H9 (cell line): ENCODE measurements at regions not wholly inside any gene's neighbourhood (a gene's known extent, or its start where the extent isn't known, plus 50 kb on each side); places are given as distances from the start of the nearest gene placed in this dataset.

Experiments
- DNase-seq: peaks from one replicate; pipeline ENCODE4 v3.0.0-alpha.2; 2017
- H2AFZ ChIP-seq: one replicate; pipeline ENCODE4 v1.6.1; 2013; ENCODE audit warnings: mild to moderate bottlenecking, low read length, control low read depth, moderate library complexity
- H2AK5ac ChIP-seq: 2 replicates; pipeline ENCODE4 v1.6.1; 2013; ENCODE audit warnings: low read length, control low read depth, mixed read lengths; ENCODE audit not compliant: insufficient read length
- H2BK120ac ChIP-seq: one replicate; pipeline ENCODE4 v1.6.1; 2013; ENCODE audit warnings: low read depth, mild to moderate bottlenecking, low read length, control low read depth, inconsistent platforms; ENCODE audit not compliant: poor library complexity, severe bottlenecking
- H2BK12ac ChIP-seq: 2 replicates; pipeline ENCODE4 v1.6.1; 2013; ENCODE audit warnings: low read length, control low read depth, mixed read lengths, low read depth; ENCODE audit not compliant: insufficient read length
- H2BK15ac ChIP-seq: 2 replicates; pipeline ENCODE4 v1.6.1; 2013; ENCODE audit warnings: low read depth, low read length, control low read depth
- H2BK20ac ChIP-seq: one replicate; pipeline ENCODE4 v1.6.1; 2013; ENCODE audit warnings: low read depth, mild to moderate bottlenecking, low read length, control low read depth, inconsistent platforms; ENCODE audit not compliant: poor library complexity, severe bottlenecking
- H2BK5ac ChIP-seq: 2 replicates; pipeline ENCODE4 v1.6.1; 2013; ENCODE audit warnings: low read length, control low read depth, mixed read lengths; ENCODE audit not compliant: insufficient read length
- H3K14ac ChIP-seq: 2 replicates; pipeline ENCODE4 v1.6.1; 2013; ENCODE audit warnings: low read length, control low read depth; ENCODE audit not compliant: insufficient read depth
- H3K18ac ChIP-seq: 2 replicates; pipeline ENCODE4 v1.6.1; 2013; ENCODE audit warnings: low read depth, mild to moderate bottlenecking, mixed read lengths, low read length, control low read depth; ENCODE audit not compliant: insufficient read length
- H3K23ac ChIP-seq: 2 replicates; pipeline ENCODE4 v1.6.1; 2013; ENCODE audit warnings: low read length, control low read depth, mixed read lengths, low read depth; ENCODE audit not compliant: insufficient read length
- H3K23me2 ChIP-seq: 2 replicates; pipeline ENCODE4 v1.6.1; 2013; ENCODE audit warnings: low read depth, mild to moderate bottlenecking, mixed read lengths, low read length, control low read depth; ENCODE audit not compliant: insufficient read length, poor library complexity, severe bottlenecking
- H3K27ac ChIP-seq: 2 replicates; pipeline ENCODE4 v1.5.1; 2013; ENCODE audit warnings: low read length, control low read depth, mixed read lengths, low read depth; ENCODE audit not compliant: insufficient read length
- H3K27me3 ChIP-seq: 2 replicates; pipeline ENCODE4 v1.6.1; 2013; ENCODE audit warnings: low read length, control low read depth, inconsistent platforms; ENCODE audit not compliant: insufficient read depth
- H3K4ac ChIP-seq: 2 replicates; pipeline ENCODE4 v1.6.1; 2013; ENCODE audit warnings: low read depth, mild to moderate bottlenecking, control low read depth, inconsistent platforms, low read length, moderate library complexity
- H3K4me1 ChIP-seq: 2 replicates; pipeline ENCODE4 v1.6.1; 2013; ENCODE audit warnings: low read length, control low read depth, inconsistent platforms; ENCODE audit not compliant: insufficient read depth
- H3K4me2 ChIP-seq: 2 replicates; pipeline ENCODE4 v1.6.1; 2013; ENCODE audit warnings: low read length, control low read depth, mixed read lengths; ENCODE audit not compliant: insufficient read length, insufficient read depth
- H3K56ac ChIP-seq: 2 replicates; pipeline ENCODE4 v1.6.1; 2013; ENCODE audit warnings: low read depth, mild to moderate bottlenecking, mixed read lengths, low read length, control low read depth; ENCODE audit not compliant: insufficient read length
- H3K79me1 ChIP-seq: 2 replicates; pipeline ENCODE4 v1.6.1; 2013; ENCODE audit warnings: low read depth, mild to moderate bottlenecking, moderate library complexity, low read length, control low read depth, inconsistent platforms; ENCODE audit not compliant: insufficient read depth, poor library complexity, severe bottlenecking
- H3K79me2 ChIP-seq: 2 replicates; pipeline ENCODE4 v1.6.1; 2013; ENCODE audit warnings: low read length, control low read depth, inconsistent platforms; ENCODE audit not compliant: insufficient read depth
- H3K9ac ChIP-seq: 2 replicates; pipeline ENCODE4 v1.6.1; 2013; ENCODE audit warnings: low read length, control low read depth, mixed read lengths; ENCODE audit not compliant: insufficient read length; ENCODE audit errors: extremely low read depth
- H3K9me3 ChIP-seq: one replicate; pipeline ENCODE4 v1.6.1; 2013; ENCODE audit warnings: low read depth, low read length, inconsistent platforms; ENCODE audit not compliant: control insufficient read depth
- H3T11ph ChIP-seq: one replicate; pipeline ENCODE4 v1.6.1; 2013; ENCODE audit warnings: mild to moderate bottlenecking, low read length, control low read depth, inconsistent platforms
- H4K20me1 ChIP-seq: one replicate; pipeline ENCODE4 v1.6.1; 2013; ENCODE audit not compliant: control insufficient read depth, insufficient read length, insufficient read depth
- H4K5ac ChIP-seq: 2 replicates; pipeline ENCODE4 v1.6.1; 2013; ENCODE audit warnings: low read depth, mild to moderate bottlenecking, mixed read lengths, low read length, control low read depth; ENCODE audit not compliant: insufficient read length
- H4K8ac ChIP-seq: replicated peaks from 2 replicates; pipeline ENCODE4 v1.6.1; 2013; ENCODE audit warnings: low read length, control low read depth, mixed read lengths, low read depth; ENCODE audit not compliant: insufficient read length
- H4K91ac ChIP-seq: 2 replicates; pipeline ENCODE4 v1.6.1; 2013; ENCODE audit warnings: low read depth, mild to moderate bottlenecking, moderate library complexity, mixed read lengths, low read length, control low read depth; ENCODE audit not compliant: insufficient read length
- H3K27ac Mint-ChIP-seq, 3 experiments: 2 replicates in 2 of 3; 3 replicates in 1 of 3; pipeline ENCODE4 v1.8.0; 2020 to 2021; ENCODE audit warnings: mixed read lengths in 3 of 3, mild to moderate bottlenecking in 1 of 3, moderate library complexity in 1 of 3
- H3K27me3 Mint-ChIP-seq: 2 replicates; pipeline ENCODE4 v1.8.0; 2021; ENCODE audit warnings: low read depth, mild to moderate bottlenecking, moderate library complexity, mixed read lengths
- H3K36me3 Mint-ChIP-seq, 3 experiments: 2 replicates in 2 of 3; 3 replicates in 1 of 3; pipeline ENCODE4 v1.8.0; 2020 to 2021; ENCODE audit warnings: low read depth in 3 of 3, mixed read lengths in 3 of 3; ENCODE audit not compliant: insufficient read depth in 1 of 3
- H3K4me1 Mint-ChIP-seq, 2 experiments: 2 replicates each; pipeline ENCODE4 v1.8.0; 2020; ENCODE audit warnings: mixed read lengths in 2 of 2
- H3K4me3 Mint-ChIP-seq, 2 experiments: 2 replicates in 1 of 2; 3 replicates in 1 of 2; pipeline ENCODE4 v1.8.0; 2020 to 2021; ENCODE audit warnings: mild to moderate bottlenecking in 2 of 2, mixed read lengths in 2 of 2, moderate library complexity in 1 of 2
- H3K9me3 Mint-ChIP-seq, 2 experiments: 2 replicates in 1 of 2; 3 replicates in 1 of 2; pipeline ENCODE4 v1.8.0; 2020; ENCODE audit warnings: mild to moderate bottlenecking in 2 of 2, mixed read lengths in 2 of 2, moderate library complexity in 1 of 2
- WGBS: extraction: QIAGEN DNeasy Blood & Tissue Kit; methylation state at CpG from one replicate; pipeline ENCODE4 v1.1.7; 2013; ENCODE audit warnings: missing lambda C conversion rate, low lambda C conversion rate, mixed read lengths; ENCODE audit not compliant: insufficient read length; ENCODE audit errors: extremely low coverage; 5-methylcytosine and 5-hydroxymethylcytosine counted together
- TF ChIP-seq, protein P1 (sequence below): fragments of 200-600 bp; sonication (generic); conservative IDR thresholded peaks from 3 replicates; pipeline ENCODE4 v1.8.0; 2021; ENCODE audit warnings: antibody characterized with exemption, mild to moderate bottlenecking

GRCh38 chr22:49192857-49193250 is 634.8 kb downstream of the BRD1 start:
- H2BK5ac ChIP-seq: no peak overlapping the region
- no peak overlapping the region for H3T11ph ChIP-seq
- no peak overlapping the region for H2BK20ac ChIP-seq
- no peak overlapping the region; a peak in 2 of 7 replicates for H3K27ac Mint-ChIP-seq
- TF ChIP-seq, protein P1, sequence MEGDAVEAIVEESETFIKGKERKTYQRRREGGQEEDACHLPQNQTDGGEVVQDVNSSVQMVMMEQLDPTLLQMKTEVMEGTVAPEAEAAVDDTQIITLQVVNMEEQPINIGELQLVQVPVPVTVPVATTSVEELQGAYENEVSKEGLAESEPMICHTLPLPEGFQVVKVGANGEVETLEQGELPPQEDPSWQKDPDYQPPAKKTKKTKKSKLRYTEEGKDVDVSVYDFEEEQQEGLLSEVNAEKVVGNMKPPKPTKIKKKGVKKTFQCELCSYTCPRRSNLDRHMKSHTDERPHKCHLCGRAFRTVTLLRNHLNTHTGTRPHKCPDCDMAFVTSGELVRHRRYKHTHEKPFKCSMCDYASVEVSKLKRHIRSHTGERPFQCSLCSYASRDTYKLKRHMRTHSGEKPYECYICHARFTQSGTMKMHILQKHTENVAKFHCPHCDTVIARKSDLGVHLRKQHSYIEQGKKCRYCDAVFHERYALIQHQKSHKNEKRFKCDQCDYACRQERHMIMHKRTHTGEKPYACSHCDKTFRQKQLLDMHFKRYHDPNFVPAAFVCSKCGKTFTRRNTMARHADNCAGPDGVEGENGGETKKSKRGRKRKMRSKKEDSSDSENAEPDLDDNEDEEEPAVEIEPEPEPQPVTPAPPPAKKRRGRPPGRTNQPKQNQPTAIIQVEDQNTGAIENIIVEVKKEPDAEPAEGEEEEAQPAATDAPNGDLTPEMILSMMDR: no peak
- H3K79me1 ChIP-seq: no peaks in the 10 kb centered on the region
- no peak overlapping the region for H2BK12ac ChIP-seq
- H3K9ac ChIP-seq: no peak overlapping the region
- peaks cover 7 to 11% of the 10 kb centered on the region in 2 experiments for H3K4me1 Mint-ChIP-seq
- no peak overlapping the region for H4K91ac ChIP-seq
- H3K23ac ChIP-seq: no peak overlapping the region
- no peaks in the 10 kb centered on the region for H3K23me2 ChIP-seq
- peaks cover 33% of the 10 kb centered on the region for H3K27me3 Mint-ChIP-seq
- no peak overlapping the region for H3K56ac ChIP-seq
- DNase-seq: no peak
- H4K5ac ChIP-seq: no peak overlapping the region
- no peak overlapping the region for H3K4me3 Mint-ChIP-seq
- no CpG with 5 or more reads among the region's 8 CpGs for WGBS
- H3K4me2 ChIP-seq: no peak overlapping the region
- H3K4ac ChIP-seq: no peak overlapping the region
- H4K8ac ChIP-seq: no peak overlapping the region
- H3K36me3 Mint-ChIP-seq: no peaks in the 10 kb centered on the region; a peak in 2 of 7 replicates
- H3K9me3 ChIP-seq: no peaks in the 10 kb centered on the region
- H2AK5ac ChIP-seq: no peak overlapping the region
- H3K27me3 ChIP-seq: no peaks in the 10 kb centered on the region
- H3K27ac ChIP-seq: no peak overlapping the region
- no peak overlapping the region for H3K18ac ChIP-seq
- H2BK120ac ChIP-seq: no peak overlapping the region
- H3K14ac ChIP-seq: no peak overlapping the region
- H4K20me1 ChIP-seq: no peaks in the 10 kb centered on the region
- peaks cover 5% of the 10 kb centered on the region in 2 experiments; a peak in 4 of 5 replicates for H3K9me3 Mint-ChIP-seq
- no peak overlapping the region for H2AFZ ChIP-seq
- no peaks in the 10 kb centered on the region for H3K4me1 ChIP-seq
- no peaks in the 10 kb centered on the region for H3K79me2 ChIP-seq
- no peak overlapping the region for H2BK15ac ChIP-seq
